IMR-90 (cell line): ENCODE measurements at regions not wholly inside any gene's neighbourhood (a gene's known extent, or its start where the extent isn't known, plus 50 kb on each side); places are given as distances from the start of the nearest gene placed in this dataset.

ENCODE experiments used
- ATAC-seq: fragments of 200-7000 bp; cut with Tn5 transposase; 2 replicates; pipeline ENCODE4 v1.9.1; 2020; ENCODE audit warnings: low read depth, mild to moderate bottlenecking, moderate library complexity
- BruUV-seq: library from RNA; stranded (reverse); fragments of 400-500 nt; replicated peaks from 2 replicates; lab custom pipeline; 2021; lab: Mats Ljungman, UMichigan
- CTCF ChIA-PET: fragments of 300-600 bp; formaldehyde crosslinking; extraction: SDS; loops from one replicate; lab custom pipeline; 2021; ENCODE audit warnings: antibody characterized with exemption; lab: Yijun Ruan, JAX
- POLR2A ChIA-PET: fragments of 300-600 bp; sonication (Branson Sonifier 250); formaldehyde crosslinking; loops from one replicate; lab custom pipeline; 2022; ENCODE audit warnings: antibody characterized with exemption; ENCODE audit not compliant: unreplicated experiment; lab: Charles Lee
- DNase-seq: peaks from one replicate; pipeline ENCODE4 v3.0.0; 2013
- H2AFZ ChIP-seq: replicated peaks from 2 replicates; pipeline ENCODE3; 2013; ENCODE audit warnings: low read length, mild to moderate bottlenecking; ENCODE audit not compliant: poor library complexity
- H2AK5ac ChIP-seq: 2 replicates; pipeline ENCODE4 v1.6.1; 2013; ENCODE audit warnings: low read depth, low read length, inconsistent platforms
- H2AK9ac ChIP-seq: replicated peaks from 2 replicates; pipeline ENCODE3; 2013; ENCODE audit warnings: mild to moderate bottlenecking, low read depth, low read length, moderate library complexity; ENCODE audit not compliant: poor library complexity
- H2BK120ac ChIP-seq: 2 replicates; pipeline ENCODE4 v1.6.1; 2013; ENCODE audit warnings: low read depth, low read length, inconsistent platforms
- H2BK15ac ChIP-seq: 3 replicates; pipeline ENCODE4 v1.6.1; 2013; ENCODE audit warnings: low read depth, low read length, inconsistent platforms
- H2BK20ac ChIP-seq: 2 replicates; pipeline ENCODE4 v1.6.1; 2013; ENCODE audit warnings: low read depth, mild to moderate bottlenecking, inconsistent platforms, low read length, moderate library complexity
- H2BK5ac ChIP-seq: 2 replicates; pipeline ENCODE4 v1.6.1; 2013; ENCODE audit warnings: mild to moderate bottlenecking, low read depth, low read length, inconsistent platforms; ENCODE audit not compliant: poor library complexity, severe bottlenecking
- H3K14ac ChIP-seq: replicated peaks from 2 replicates; pipeline ENCODE4 v1.6.1; 2013; ENCODE audit warnings: low read depth, low read length, inconsistent platforms
- H3K18ac ChIP-seq: 2 replicates; pipeline ENCODE4 v1.6.1; 2013; ENCODE audit warnings: low read depth, low read length, control low read depth
- H3K23ac ChIP-seq: 2 replicates; pipeline ENCODE4 v1.6.1; 2013; ENCODE audit warnings: low read depth, low read length, inconsistent platforms
- H3K27ac ChIP-seq: 2 replicates; pipeline ENCODE4 v1.5.1; 2013; ENCODE audit warnings: mild to moderate bottlenecking, control low read depth, low read length; ENCODE audit not compliant: insufficient read depth
- H3K27me3 ChIP-seq: 2 replicates; pipeline ENCODE4 v1.6.1; 2013; ENCODE audit warnings: low read length; ENCODE audit not compliant: control insufficient read depth, insufficient read depth
- H3K36me3 ChIP-seq: 2 replicates; pipeline ENCODE4 v1.6.1; 2013; ENCODE audit warnings: low read length, mixed read lengths; ENCODE audit not compliant: control insufficient read depth, insufficient read depth
- H3K4ac ChIP-seq: 2 replicates; pipeline ENCODE4 v1.6.1; 2013; ENCODE audit warnings: low read depth, low read length, inconsistent platforms
- H3K4me1 ChIP-seq: 2 replicates; pipeline ENCODE4 v1.6.1; 2013; ENCODE audit warnings: low read length, mixed read lengths; ENCODE audit not compliant: control insufficient read depth, insufficient read depth
- H3K4me2 ChIP-seq: 2 replicates; pipeline ENCODE4 v1.6.1; 2013; ENCODE audit warnings: low read depth, mild to moderate bottlenecking, control low read depth, low read length, moderate library complexity
- H3K4me3 ChIP-seq: 2 replicates; pipeline ENCODE4 v1.5.1; 2013; ENCODE audit warnings: low read depth, mild to moderate bottlenecking, control low read depth, low read length, moderate library complexity; ENCODE audit not compliant: insufficient read depth
- H3K56ac ChIP-seq: 2 replicates; pipeline ENCODE4 v1.6.1; 2013; ENCODE audit warnings: low read length, inconsistent platforms; ENCODE audit not compliant: insufficient read depth; ENCODE audit errors: extremely low read depth
- H3K79me1 ChIP-seq, 2 experiments: 2 replicates each; pipeline ENCODE4 v1.6.1; 2013; ENCODE audit warnings: low read length in 2 of 2, inconsistent platforms in 1 of 2, low read depth in 1 of 2
- H3K9ac ChIP-seq: 2 replicates; pipeline ENCODE4 v1.6.1; 2013; ENCODE audit warnings: low read depth, low read length, control low read depth
- H3K9me1 ChIP-seq: 2 replicates; pipeline ENCODE4 v1.6.1; 2013; ENCODE audit warnings: low read length, inconsistent platforms; ENCODE audit not compliant: insufficient read depth
- H3K9me3 ChIP-seq: 2 replicates; pipeline ENCODE4 v1.6.1; 2013; ENCODE audit warnings: low read length; ENCODE audit not compliant: control insufficient read depth, insufficient read depth
- H4K20me1 ChIP-seq: 2 replicates; pipeline ENCODE4 v1.6.1; 2013; ENCODE audit warnings: low read length, inconsistent platforms; ENCODE audit not compliant: insufficient read depth
- H4K5ac ChIP-seq: 2 replicates; pipeline ENCODE4 v1.6.1; 2013; ENCODE audit warnings: mild to moderate bottlenecking, low read depth, low read length, control low read depth
- H4K8ac ChIP-seq, 2 experiments: 2 replicates each; pipeline ENCODE4 v1.6.1; 2013; ENCODE audit warnings: low read depth in 2 of 2, low read length in 2 of 2, control low read depth in 1 of 2, inconsistent platforms in 1 of 2
- H4K91ac ChIP-seq: 2 replicates; pipeline ENCODE4 v1.6.1; 2013; ENCODE audit warnings: low read depth, low read length, inconsistent platforms; ENCODE audit not compliant: insufficient read depth
- CTCF ChIP-seq: conservative IDR thresholded peaks from 2 replicates; pipeline ENCODE4 v1.5.1; 2012; ENCODE audit warnings: mild to moderate bottlenecking, low read depth, low read length, improper control_type of control experiment
- MAZ ChIP-seq: IDR thresholded peaks from 2 replicates; pipeline ENCODE4 v1.6.1; 2012; ENCODE audit warnings: low read depth, mild to moderate bottlenecking, low read length, improper control_type of control experiment, moderate library complexity, borderline replicate concordance
- NFE2L2 ChIP-seq: fragments of 150-350 bp; IDR thresholded peaks from 2 replicates; pipeline ENCODE4 v1.6.1; 2016; ENCODE audit warnings: low read depth, mild to moderate bottlenecking, low read length
- RAD21 ChIP-seq: IDR thresholded peaks from 2 replicates; pipeline ENCODE4 v1.6.1; 2012; ENCODE audit warnings: low read length, improper control_type of control experiment
- RFX5 ChIP-seq: IDR thresholded peaks from 2 replicates; pipeline ENCODE4 v1.8.0; 2012; ENCODE audit warnings: low read depth, mild to moderate bottlenecking, low read length, moderate library complexity
- USF2 ChIP-seq: fragments of 150-350 bp; IDR thresholded peaks from 2 replicates; pipeline ENCODE4 v1.6.1; 2017; ENCODE audit warnings: mild to moderate bottlenecking, antibody characterized with exemption, low read length, low read depth
- WGBS, 2 experiments: methylation state at CpG; one replicate each; pipeline versions ENCODE4 v1.1.5 to v1.1.7; 2013; ENCODE audit warnings: missing lambda C conversion rate in 2 of 2; ENCODE audit not compliant: insufficient read length in 1 of 2; ENCODE audit errors: extremely low coverage in 2 of 2; 5-methylcytosine and 5-hydroxymethylcytosine counted together
- dilution Hi-C: fragments of 300-500 bp; cut with HindIII; formaldehyde crosslinking; loops from one replicate; pipeline ENCODE4 v1.14.3; 2018; ENCODE audit warnings: low sequenced_read_pairs; ENCODE audit not compliant: unreplicated experiment
- in situ Hi-C: fragments of 300-500 bp; cut with MboI; formaldehyde crosslinking; loops from 3 replicates; pipeline ENCODE4 v1.14.3; 2019; ENCODE audit warnings: low sequenced_read_pairs, inconsistent platforms, mixed read lengths
- intact Hi-C: fragments of 100-400 bp; cut with micrococcal nuclease; formaldehyde crosslinking; loops from 2 replicates; pipeline ENCODE4 v1.10.0; 2022

GRCh38 chr14:58987591-58987990, 200.9 kb upstream of the DAAM1 start:
- Histone ChIP-seq H3K27me3 (peaks cover 6% of the 10 kb centered on the region), H3K9me1 (no peaks in the 10 kb centered on the region), H4K20me1 (no peaks in the 10 kb centered on the region), H2BK120ac (no peak overlapping the region), H3K27ac (no peak overlapping the region), H3K4ac (no peak overlapping the region), H3K14ac (no peak overlapping the region), H2AFZ (no peak overlapping the region), H4K8ac (no peak overlapping the region), H2AK5ac (no peak overlapping the region), H3K23ac (no peak overlapping the region), H3K9me3 (no peaks in the 10 kb centered on the region), H2BK20ac (no peak overlapping the region), H2BK5ac (no peak overlapping the region), H3K4me2 (no peak overlapping the region), H3K18ac (no peak overlapping the region), H2AK9ac (no peak overlapping the region), H3K4me3 (no peak overlapping the region), H4K91ac (no peak overlapping the region), H3K9ac (no peak overlapping the region), H3K36me3 (no peaks in the 10 kb centered on the region), H3K4me1 (no peaks in the 10 kb centered on the region), H3K56ac (no peak overlapping the region), H3K79me1 (no peaks in the 10 kb centered on the region), H2BK15ac (no peak overlapping the region), H4K5ac (no peak overlapping the region)
- in situ Hi-C loops, result no loop called here
- WGBS, 2 experiments, result 100% methylated on average over 1 of the region's 3 CpGs; no CpG with 5 or more reads in 1 of the 2 experiments
- no peak for TF ChIP-seq USF2
- TF ChIP-seq RFX5, result no peak
- TF ChIP-seq RAD21, result no peak
- TF ChIP-seq MAZ, result no peak
- TF ChIP-seq NFE2L2, result no peak
- no peak for TF ChIP-seq CTCF
- dilution Hi-C loops, result no loop called here
- ATAC-seq (no peak), DNase-seq (no peak)
- POLR2A ChIA-PET, result no interaction called here
- intact Hi-C loops, result no loop called here
- CTCF ChIA-PET, result no interaction called here
- no TSS peak for BruUV-seq
